ENCODE measurements at regions not wholly inside any gene's neighbourhood (a gene's known extent, or its start where the extent isn't known, plus 50 kb on each side); places are given as distances from the start of the nearest gene placed in this dataset.
A peak's percentile ranks its signal among the peaks of the same experiment; 100 is the strongest.

DNA sequence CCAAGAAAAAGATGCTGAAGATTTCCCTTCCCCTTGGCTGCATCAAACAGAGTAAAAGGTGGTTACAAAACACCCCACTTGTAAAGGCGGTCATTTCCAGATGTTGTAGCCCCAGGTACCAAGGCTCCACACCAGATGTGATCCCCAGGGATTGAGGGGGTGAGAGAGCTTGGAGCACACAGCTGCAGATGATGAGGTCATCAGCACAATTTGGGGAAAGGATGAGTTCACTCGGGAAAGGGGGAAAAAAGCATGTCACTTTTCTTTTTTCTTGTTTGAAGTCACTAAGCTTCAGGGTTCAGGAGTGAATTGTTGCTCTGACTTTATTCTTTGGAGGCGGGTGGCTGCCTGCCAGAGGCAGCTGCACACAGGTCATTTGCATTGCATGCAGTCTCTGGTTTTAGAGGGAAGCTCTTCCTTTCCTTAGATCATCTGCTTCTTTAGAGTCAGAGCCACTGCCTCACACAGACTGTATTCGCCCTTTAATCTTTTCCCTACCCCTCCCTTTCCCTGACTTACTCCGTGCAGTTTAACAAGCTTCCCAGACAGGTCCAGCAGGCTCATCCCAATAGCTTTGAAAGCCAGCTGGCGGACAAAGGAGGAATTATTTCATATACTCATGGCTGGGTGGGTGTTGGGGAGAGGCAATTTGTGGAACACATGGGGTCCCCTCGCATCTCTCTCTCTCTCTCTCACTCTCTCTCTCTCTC is 409.3 kb upstream of the SLC24A2 start:
- DNase-seq (ENCODE audit: low spot score) = peak; percentile 55

- DNase-seq (ENCODE audit: low spot score) = no peak
These were observed 402.5 kb upstream of the SLC24A2 start for GRCh38 chr9:20191228-20191840.

DNA sequence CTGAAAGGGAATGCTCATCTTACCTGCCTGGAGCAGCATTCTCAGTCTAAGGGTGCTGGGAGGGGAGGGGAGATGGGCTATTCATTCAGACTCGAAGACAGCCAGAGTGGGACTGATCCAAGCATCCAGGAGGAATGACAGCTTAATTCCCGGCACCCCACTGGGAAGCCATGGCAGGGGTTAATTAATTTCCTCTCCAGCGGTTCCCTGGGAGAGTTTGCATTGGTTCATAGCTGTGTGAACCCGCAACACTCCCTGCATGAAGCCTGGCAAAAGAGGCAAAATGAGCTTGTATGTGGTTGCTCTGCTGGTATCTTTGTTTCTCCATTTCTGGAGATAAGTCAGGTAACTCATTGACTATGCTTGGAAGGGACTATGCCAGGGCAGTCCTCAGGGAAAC is 401.0 kb upstream of the SLC24A2 start:
- peak; percentile 78 for DNase-seq (ENCODE audit: low spot score)

DNA sequence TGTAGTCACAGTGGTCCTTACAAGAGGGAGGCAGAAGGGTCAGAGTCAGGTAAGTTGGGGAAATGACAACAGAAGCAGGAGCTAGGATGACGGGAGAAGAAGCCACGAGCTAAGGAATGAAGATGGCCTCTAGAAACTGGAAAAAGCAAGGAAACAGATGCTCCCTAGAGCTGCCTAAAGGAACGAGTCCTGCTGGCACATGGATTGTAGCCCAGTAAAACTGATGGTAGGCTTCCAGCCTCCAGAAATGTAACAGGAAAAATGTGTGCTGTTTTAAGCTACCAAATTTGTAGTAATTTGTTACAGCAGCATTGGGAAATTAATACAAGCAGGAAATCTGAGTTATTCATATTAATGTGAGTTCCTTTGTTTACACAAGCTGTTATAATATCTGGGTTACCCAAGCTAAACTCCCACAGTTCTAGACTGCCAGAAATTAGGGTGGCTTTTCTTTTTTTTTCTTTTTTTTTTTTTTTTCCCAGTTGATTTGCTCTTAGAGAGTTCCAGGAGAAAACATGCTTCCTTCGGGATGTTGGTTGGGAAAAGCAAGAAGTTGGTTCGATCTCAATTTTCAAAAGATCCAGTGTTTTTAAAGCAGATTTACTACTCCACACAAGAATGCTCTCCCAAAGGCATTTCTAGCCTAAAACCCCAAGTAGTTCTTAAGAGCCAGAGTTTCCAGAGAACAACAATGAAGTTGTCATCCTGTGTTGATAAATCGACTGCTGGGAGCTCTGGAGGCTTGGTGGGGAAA is 400.0 kb upstream of the SLC24A2 start:
- DNase-seq (ENCODE audit: low spot score) = no peak

DNA sequence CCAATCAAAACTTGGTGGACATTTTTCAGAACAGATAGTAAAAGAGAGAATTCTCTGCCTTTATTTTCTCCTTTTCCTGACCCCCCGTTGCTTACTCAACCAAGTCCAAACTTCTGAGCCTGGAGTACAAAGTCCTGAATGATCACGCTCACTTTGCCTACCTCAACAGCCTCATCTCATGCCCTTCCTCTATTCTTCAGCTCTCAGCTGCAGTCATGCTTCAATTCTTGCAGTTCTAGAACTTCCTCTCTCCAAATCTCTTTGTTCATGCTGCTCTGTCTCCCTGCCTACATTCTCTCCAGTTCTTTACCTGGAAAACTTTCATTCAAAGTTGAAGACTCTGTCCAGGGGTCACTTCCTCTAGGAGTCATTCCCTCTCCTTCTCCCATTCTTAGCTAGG is 398.5 kb upstream of the SLC24A2 start:
- DNase-seq (ENCODE audit: low spot score) = no peak

- DNase-seq (ENCODE audit: low spot score) = no peak
These were observed 398.0 kb upstream of the SLC24A2 start for GRCh38 chr9:20186823-20187222.

DNA sequence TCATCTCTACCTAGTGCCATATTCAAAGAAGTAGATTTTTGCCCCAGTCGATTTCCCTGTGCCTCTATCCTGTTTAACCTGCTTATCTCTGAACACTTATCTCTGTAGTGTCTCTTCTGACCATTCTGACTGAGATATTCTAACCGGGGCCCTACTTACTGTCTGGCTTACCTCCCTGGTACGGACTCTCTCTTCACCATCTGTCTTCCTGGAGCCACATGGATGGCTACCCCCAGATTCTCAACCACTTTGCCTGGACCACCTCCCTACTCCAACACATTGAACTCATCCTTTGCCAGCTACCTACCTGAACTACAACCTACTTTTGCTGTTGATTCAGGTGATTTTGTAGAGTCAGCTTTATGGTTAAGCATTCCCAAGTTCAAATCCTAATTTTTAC is 397.4 kb upstream of the SLC24A2 start:
- no peak for DNase-seq (ENCODE audit: low spot score)

- no peak for DNase-seq (ENCODE audit: low spot score)
These were observed 395.7 kb upstream of the SLC24A2 start for GRCh38 chr9:20184541-20184940.

DNA sequence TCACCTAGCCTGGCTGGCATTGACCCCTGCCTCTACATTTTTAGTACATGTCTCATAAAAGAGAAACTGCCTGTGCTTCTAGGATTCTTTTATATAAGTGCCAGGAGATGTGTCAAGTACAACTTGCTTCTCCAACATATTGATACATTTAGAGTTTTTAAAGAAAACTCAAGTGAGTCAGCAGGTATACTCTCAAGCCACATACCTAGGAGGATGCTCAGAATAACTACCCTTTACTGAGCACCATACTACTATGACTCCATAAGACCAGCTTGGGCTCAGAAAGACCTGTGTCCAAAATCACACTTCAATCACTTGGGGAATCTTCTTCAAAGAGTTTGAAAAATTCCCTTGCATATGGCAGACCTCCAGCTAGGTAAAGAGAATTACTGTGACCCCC is 389.8 kb upstream of the SLC24A2 start:
- no peak for DNase-seq (ENCODE audit: low spot score)

GRCh38 chr9:20178197-20178596 is 389.4 kb upstream of the SLC24A2 start:
- no peak for DNase-seq (ENCODE audit: low spot score)

DNA sequence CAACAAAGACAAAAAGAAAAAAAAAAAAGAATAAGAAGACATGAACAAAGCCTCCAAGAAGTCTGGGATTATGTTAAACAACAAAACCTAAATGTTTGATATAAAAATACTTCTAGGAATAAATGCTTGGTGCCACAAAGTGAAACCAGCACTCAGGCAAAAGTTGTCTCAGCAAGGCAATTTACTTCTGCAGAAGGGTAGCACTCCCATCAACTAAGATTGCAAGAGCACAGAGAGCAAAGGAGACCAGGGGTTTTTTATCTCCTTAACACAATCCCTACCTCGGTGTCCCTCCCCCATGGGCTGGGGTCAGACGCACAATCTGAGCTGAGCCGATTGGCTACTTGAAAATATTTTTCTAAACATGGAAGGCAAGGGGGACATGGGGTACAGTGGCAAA is 381.3 kb upstream of the SLC24A2 start:
- DNase-seq (ENCODE audit: low spot score) = no peak

GRCh38 chr9:20152151-20152725 is 363.4 kb upstream of the SLC24A2 start:
- no peak for DNase-seq (ENCODE audit: low spot score)

DNA sequence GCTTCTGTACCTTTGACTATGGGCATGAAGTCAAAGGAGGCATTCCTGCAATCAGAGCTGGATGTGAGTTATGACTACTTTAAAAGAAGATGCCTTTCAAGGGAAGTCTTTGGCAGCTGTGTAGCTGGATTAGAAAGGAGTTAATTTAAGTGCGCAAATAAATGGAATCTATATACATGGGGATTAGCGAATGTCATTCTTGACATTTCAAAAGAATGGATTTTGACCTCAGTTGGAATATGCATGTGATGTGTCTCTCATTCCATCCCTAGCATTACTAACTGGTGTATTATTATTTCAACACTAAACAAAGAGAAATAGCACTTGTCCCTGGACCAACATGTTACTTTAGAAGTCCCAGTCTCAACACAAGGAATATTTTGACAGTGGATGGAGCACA is 359.6 kb upstream of the SLC24A2 start:
- no peak for DNase-seq (ENCODE audit: low spot score)

GRCh38 chr9:20144197-20144596 is 355.4 kb upstream of the SLC24A2 start:
- no peak for DNase-seq (ENCODE audit: low spot score)

GRCh38 chr9:20139763-20140290 is 351.0 kb upstream of the SLC24A2 start:
- no peak for DNase-seq (ENCODE audit: low spot score)

GRCh38 chr9:20138841-20139240 is 350.0 kb upstream of the SLC24A2 start:
- no peak for DNase-seq (ENCODE audit: low spot score)

DNA sequence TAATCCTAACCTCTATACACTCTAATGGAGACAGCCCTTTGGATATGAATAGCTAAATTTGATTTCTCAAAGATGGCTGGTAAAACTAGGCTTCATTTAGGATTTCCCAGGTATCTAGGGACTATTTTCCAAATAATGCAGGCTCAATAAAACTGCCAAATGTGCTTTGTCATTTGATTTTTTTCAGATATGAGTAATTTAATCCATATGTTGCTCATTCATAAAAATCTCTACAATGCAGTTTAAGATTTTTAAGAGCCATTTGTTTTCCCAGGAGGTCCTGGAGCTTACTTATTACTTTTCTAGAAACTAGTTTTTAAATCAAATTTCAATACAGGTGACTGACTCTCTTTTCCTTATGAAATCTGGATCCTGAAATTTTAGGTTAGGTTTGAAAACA is 349.3 kb upstream of the SLC24A2 start:
- DNase-seq (ENCODE audit: low spot score) = no peak

GRCh38 chr9:20137425-20137824 is 348.6 kb upstream of the SLC24A2 start:
- DNase-seq (ENCODE audit: low spot score) = no peak

- DNase-seq (ENCODE audit: low spot score) = no peak
These were observed 346.4 kb upstream of the SLC24A2 start for GRCh38 chr9:20135119-20135697.

DNA sequence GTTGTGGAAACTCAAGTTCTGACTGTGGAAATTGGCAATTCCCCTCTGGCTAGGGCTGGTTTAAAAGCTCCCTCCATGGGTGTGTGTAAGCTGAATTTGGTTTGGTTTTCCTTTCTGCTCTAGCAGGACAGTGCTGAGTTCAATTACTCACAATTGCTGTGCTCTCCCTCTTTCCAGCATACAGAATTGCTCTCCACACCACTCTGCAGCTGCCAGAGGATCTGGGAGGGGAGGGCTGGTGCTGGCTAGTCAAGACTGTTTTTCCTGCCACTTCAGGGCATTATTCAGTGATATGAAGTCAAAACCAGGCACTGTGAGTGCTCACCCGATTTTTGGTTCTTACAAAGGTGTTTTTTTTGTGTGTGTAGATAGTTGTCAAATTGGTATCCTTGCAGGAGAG is 336.9 kb upstream of the SLC24A2 start:
- no peak for DNase-seq (ENCODE audit: low spot score)

DNA sequence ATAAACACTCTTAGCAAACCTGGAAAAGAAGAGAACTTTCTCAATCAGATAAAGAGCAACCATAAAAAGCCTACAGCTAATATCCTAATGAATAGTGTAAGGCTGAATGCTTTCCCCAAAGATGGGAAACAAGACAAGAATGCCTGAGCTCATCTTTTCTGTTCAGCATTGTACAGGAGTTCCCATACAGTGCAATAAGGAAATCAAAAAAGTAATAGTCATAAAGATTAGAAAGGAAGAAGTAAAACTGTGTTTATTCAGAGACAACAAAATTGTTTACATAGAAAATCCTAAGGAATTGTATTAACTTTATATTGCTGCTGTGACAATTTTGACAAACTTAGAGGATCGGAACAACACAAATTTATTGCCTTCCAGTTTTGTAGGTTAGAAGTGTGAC is 330.7 kb upstream of the SLC24A2 start:
- DNase-seq (ENCODE audit: low spot score) = no peak

- no peak for DNase-seq (ENCODE audit: low spot score)
These were observed 329.1 kb upstream of the SLC24A2 start for GRCh38 chr9:20117986-20118385.
